Erythroblast (primary cell): ENCODE measurements at regions not wholly inside any gene's neighbourhood (a gene's known extent, or its start where the extent isn't known, plus 50 kb on each side); places are given as distances from the start of the nearest gene placed in this dataset.

Source experiments
- GATA1 ChIP-seq: IDR thresholded peaks from 2 replicates; pipeline ENCODE4 v1.6.1; 2011; ENCODE audit warnings: low read depth, mild to moderate bottlenecking, control low read depth, low read length, moderate library complexity
- POLR2A ChIP-seq: IDR thresholded peaks from 2 replicates; pipeline ENCODE4 v1.6.1; 2011; ENCODE audit warnings: mild to moderate bottlenecking, low read length

GRCh38 chr2:23198316-23199114 lies 186.5 kb upstream of the KLHL29 start:
- no peak for TF ChIP-seq POLR2A
- no peak for TF ChIP-seq GATA1
